Neural progenitor cell (in vitro differentiated cells): ENCODE measurements at regions not wholly inside any gene's neighbourhood (a gene's known extent, or its start where the extent isn't known, plus 50 kb on each side); places are given as distances from the start of the nearest gene placed in this dataset.

Source experiments
- DNase-seq: peaks from one replicate; pipeline ENCODE4 v3.0.0-alpha.2; 2016; ENCODE audit warnings: low spot score
- H2AFZ ChIP-seq: fragments of 200-600 bp; sonication (generic); replicated peaks from 2 replicates; pipeline ENCODE4 v1.6.1; 2016; ENCODE audit warnings: antibody characterized with exemption
- H3F3A ChIP-seq: fragments of 200-600 bp; sonication (generic); 2 replicates; pipeline ENCODE4 v1.6.1; 2016; ENCODE audit warnings: antibody characterized with exemption, low read depth
- H3K27ac ChIP-seq: fragments of 200-600 bp; sonication (generic); 2 replicates; pipeline ENCODE4 v1.5.1; 2016; ENCODE audit warnings: mild to moderate bottlenecking
- H3K27me3 ChIP-seq: fragments of 200-600 bp; sonication (generic); 2 replicates; pipeline ENCODE4 v1.6.1; 2016; ENCODE audit warnings: mild to moderate bottlenecking, moderate library complexity
- H3K36me3 ChIP-seq: fragments of 200-600 bp; sonication (generic); 2 replicates; pipeline ENCODE4 v1.5.1; 2016
- H3K4me1 ChIP-seq: fragments of 200-600 bp; sonication (generic); 2 replicates; pipeline ENCODE4 v1.6.1; 2016; ENCODE audit warnings: mixed run types
- H3K4me2 ChIP-seq: fragments of 200-600 bp; sonication (generic); 2 replicates; pipeline ENCODE4 v1.6.1; 2016
- H3K4me3 ChIP-seq: fragments of 200-600 bp; sonication (generic); 2 replicates; pipeline ENCODE4 v1.5.1; 2016
- H3K79me2 ChIP-seq: fragments of 200-600 bp; sonication (generic); 2 replicates; pipeline ENCODE4 v1.6.1; 2016; ENCODE audit warnings: low read depth
- H3K9ac ChIP-seq: fragments of 200-600 bp; sonication (generic); 2 replicates; pipeline ENCODE4 v1.6.1; 2016
- H3K9me3 ChIP-seq: fragments of 200-600 bp; sonication (generic); 2 replicates; pipeline ENCODE4 v1.5.1; 2016; ENCODE audit warnings: low read depth
- H4K20me1 ChIP-seq: fragments of 200-600 bp; sonication (generic); 2 replicates; pipeline ENCODE4 v1.6.1; 2016; ENCODE audit warnings: low read depth
- H3K27ac Mint-ChIP-seq: 3 replicates; pipeline ENCODE4 v1.8.0; 2021; ENCODE audit warnings: mixed read lengths
- H3K27me3 Mint-ChIP-seq: 2 replicates; pipeline ENCODE4 v1.8.0; 2022; ENCODE audit warnings: low read depth, mild to moderate bottlenecking, inconsistent platforms, moderate library complexity, mixed read lengths; ENCODE audit not compliant: insufficient read depth
- H3K36me3 Mint-ChIP-seq: 3 replicates; pipeline ENCODE4 v1.8.0; 2021; ENCODE audit warnings: mixed read lengths
- H3K4me1 Mint-ChIP-seq: 3 replicates; pipeline ENCODE4 v1.8.0; 2021; ENCODE audit warnings: mixed read lengths
- H3K4me3 Mint-ChIP-seq: 3 replicates; pipeline ENCODE4 v1.8.0; 2021; ENCODE audit warnings: mild to moderate bottlenecking, moderate library complexity, mixed read lengths
- H3K9me3 Mint-ChIP-seq: 3 replicates; pipeline ENCODE4 v1.8.0; 2020; ENCODE audit warnings: mixed read lengths
- CTCF ChIP-seq: fragments of 200-600 bp; sonication (generic); IDR thresholded peaks from 2 replicates; pipeline ENCODE4 v1.5.1; 2017; ENCODE audit warnings: antibody characterized with exemption, mild to moderate bottlenecking
- EZH2 ChIP-seq: fragments of 200-600 bp; sonication (generic); IDR thresholded peaks from 2 replicates; pipeline ENCODE4 v1.6.1; 2017; ENCODE audit warnings: antibody characterized with exemption, mild to moderate bottlenecking, moderate library complexity
- EZH2phosphoT487 ChIP-seq: fragments of 200-600 bp; sonication (generic); IDR thresholded peaks from 2 replicates; pipeline ENCODE4 v1.6.1; 2017; ENCODE audit warnings: antibody characterized with exemption

GRCh38 chr10:83527934-83528333 is 611.4 kb upstream of the GHITM start:
- Mint-ChIP-seq H3K36me3 (no peaks in the 10 kb centered on the region), H3K4me3 (no peak overlapping the region), H3K9me3 (peaks cover 22% of the 10 kb centered on the region), H3K27me3 (peaks cover 2% of the 10 kb centered on the region), H3K27ac (no peak overlapping the region), H3K4me1 (peaks cover 3% of the 10 kb centered on the region)
- no peak overlapping the region for H3K27ac ChIP-seq
- DNase-seq = no peak
- no peaks in the 10 kb centered on the region for H3F3A ChIP-seq
- H2AFZ ChIP-seq = no peak overlapping the region
- no peak for TF ChIP-seq CTCF
- no peak for TF ChIP-seq EZH2phosphoT487
- TF ChIP-seq EZH2 = no peak
- H3K9ac ChIP-seq = no peak overlapping the region
- no peaks in the 10 kb centered on the region for H4K20me1 ChIP-seq
- no peaks in the 10 kb centered on the region for H3K4me1 ChIP-seq
- H3K4me3 ChIP-seq = no peak overlapping the region
- no peaks in the 10 kb centered on the region for H3K79me2 ChIP-seq
- no peak overlapping the region for H3K4me2 ChIP-seq
- no peaks in the 10 kb centered on the region for H3K9me3 ChIP-seq
- no peaks in the 10 kb centered on the region for H3K27me3 ChIP-seq
- no peaks in the 10 kb centered on the region for H3K36me3 ChIP-seq

GRCh38 chr10:83533290-83533689 is 606.0 kb upstream of the GHITM start:
- no peak overlapping the region for H3K4me2 ChIP-seq
- no peaks in the 10 kb centered on the region for H3K27me3 ChIP-seq
- Mint-ChIP-seq H3K36me3 (no peaks in the 10 kb centered on the region), H3K27ac (no peak overlapping the region), H3K4me3 (no peak overlapping the region), H3K27me3 (no peaks in the 10 kb centered on the region), H3K4me1 (no peaks in the 10 kb centered on the region), H3K9me3 (peaks cover 12% of the 10 kb centered on the region)
- H3K79me2 ChIP-seq = no peaks in the 10 kb centered on the region
- no peak overlapping the region for H3K9ac ChIP-seq
- TF ChIP-seq EZH2 (no peak), CTCF (no peak), EZH2phosphoT487 (no peak)
- DNase-seq = no peak
- H3K36me3 ChIP-seq = no peaks in the 10 kb centered on the region
- no peaks in the 10 kb centered on the region for H3K9me3 ChIP-seq
- H4K20me1 ChIP-seq = no peaks in the 10 kb centered on the region
- no peak overlapping the region for H2AFZ ChIP-seq
- H3F3A ChIP-seq = no peaks in the 10 kb centered on the region
- no peak overlapping the region for H3K27ac ChIP-seq
- no peaks in the 10 kb centered on the region for H3K4me1 ChIP-seq
- H3K4me3 ChIP-seq = no peak overlapping the region

DNA sequence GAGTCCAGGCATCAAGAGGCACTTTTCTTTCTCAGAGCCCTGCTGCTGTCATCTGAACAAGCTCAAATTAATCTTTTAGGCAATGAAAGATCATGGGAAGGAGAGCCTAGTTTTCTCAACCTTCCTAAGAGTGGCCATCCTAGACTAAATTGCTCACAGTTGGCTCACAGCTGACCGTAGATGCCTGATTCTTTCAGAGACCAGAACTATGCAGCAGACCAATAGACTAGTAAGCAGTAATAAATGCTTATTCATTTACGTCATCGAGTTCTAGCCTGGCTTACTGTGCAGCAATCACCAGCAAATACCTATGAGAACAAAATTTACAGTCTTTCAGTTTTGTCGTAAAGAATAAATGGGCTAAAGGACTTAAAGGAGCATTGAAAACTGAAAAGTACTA is 602.9 kb upstream of the GHITM start:
- TF ChIP-seq EZH2phosphoT487 (no peak), EZH2 (no peak), CTCF (no peak)
- no peak overlapping the region for H2AFZ ChIP-seq
- H3K4me3 Mint-ChIP-seq = no peak overlapping the region

DNA sequence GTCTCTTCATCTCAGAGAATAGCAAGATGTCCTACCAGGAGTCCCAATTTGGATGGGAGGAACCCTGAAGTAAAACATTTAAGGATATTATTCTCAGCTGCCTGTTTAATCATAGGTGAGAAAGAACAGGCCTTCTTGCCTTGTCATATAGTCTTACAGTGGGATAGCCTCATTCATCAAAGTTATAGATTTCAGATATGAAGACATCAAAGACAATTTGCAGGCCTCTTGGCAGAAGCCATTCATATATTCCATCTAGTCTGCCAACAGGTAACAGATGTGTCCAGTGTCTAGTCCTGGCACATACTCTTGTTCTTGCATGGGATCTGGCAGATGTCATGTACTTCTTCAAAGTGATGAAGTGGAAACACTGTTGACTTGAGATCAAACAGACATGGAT is 601.3 kb upstream of the GHITM start:
- H3K27me3 ChIP-seq = no peaks in the 10 kb centered on the region
- Mint-ChIP-seq H3K4me3 (no peak overlapping the region), H3K4me1 (peaks cover 14% of the 10 kb centered on the region), H3K36me3 (no peaks in the 10 kb centered on the region), H3K27me3 (no peaks in the 10 kb centered on the region), H3K27ac (no peak overlapping the region), H3K9me3 (no peaks in the 10 kb centered on the region)
- no peaks in the 10 kb centered on the region for H3K9me3 ChIP-seq
- no peak for DNase-seq
- H3K27ac ChIP-seq = no peak overlapping the region
- no peaks in the 10 kb centered on the region for H3K79me2 ChIP-seq
- no peaks in the 10 kb centered on the region for H3K36me3 ChIP-seq
- no peak overlapping the region for H3K4me2 ChIP-seq
- peaks cover 6% of the 10 kb centered on the region for H3K4me1 ChIP-seq
- no peaks in the 10 kb centered on the region for H4K20me1 ChIP-seq
- TF ChIP-seq EZH2 (no peak), EZH2phosphoT487 (no peak), CTCF (no peak)
- peaks cover 4% of the 10 kb centered on the region for H3F3A ChIP-seq
- no peak overlapping the region for H3K9ac ChIP-seq
- H3K4me3 ChIP-seq = no peak overlapping the region
- H2AFZ ChIP-seq = no peak overlapping the region

More for the DNA sequence above, 602.9 kb upstream of the GHITM start:
- Histone ChIP-seq H4K20me1 (no peaks in the 10 kb centered on the region), H3K4me3 (no peak overlapping the region), H3K4me1 (no peaks in the 10 kb centered on the region), H3K27ac (no peak overlapping the region), H3K79me2 (no peaks in the 10 kb centered on the region), H3K4me2 (no peak overlapping the region), H3F3A (no peaks in the 10 kb centered on the region), H3K9ac (no peak overlapping the region), H3K36me3 (no peaks in the 10 kb centered on the region), H3K9me3 (no peaks in the 10 kb centered on the region), H3K27me3 (no peaks in the 10 kb centered on the region)
- no peaks in the 10 kb centered on the region for H3K9me3 Mint-ChIP-seq
- no peaks in the 10 kb centered on the region for H3K27me3 Mint-ChIP-seq
- no peak for DNase-seq
- no peak overlapping the region for H3K27ac Mint-ChIP-seq
- H3K36me3 Mint-ChIP-seq = no peaks in the 10 kb centered on the region
- H3K4me1 Mint-ChIP-seq = peaks cover 12% of the 10 kb centered on the region
